ENCODE measurements at regions not wholly inside any gene's neighbourhood (a gene's known extent, or its start where the extent isn't known, plus 50 kb on each side); places are given as distances from the start of the nearest gene placed in this dataset.

GRCh38 chr1:25039229-25039628 is 109.2 kb upstream of the RUNX3 start:
- CTCF ChIA-PET, result interaction anchor here (0.7 to 9.1 kb wide), 9 partner anchors 9 to 190 kb away, joined by 4 to 164 read pairs (median 15); partner anchors contain the start of gene RUNX3
- POLR2A ChIA-PET, result no interaction called here
- DNase-seq (ENCODE audit: low read depth, low spot score), result no peak
- H3K4me3 ChIP-seq (ENCODE audit: low read depth, low read length), result no peak overlapping the region
- no peak for TF ChIP-seq CTCF (IDR thresholded peaks at IDR 0.05; ENCODE audit: insufficient read depth, low read length, missing control alignments)

- no peak for TF ChIP-seq CTCF (IDR thresholded peaks at IDR 0.05; ENCODE audit: insufficient read depth, low read length, missing control alignments)
- no peak overlapping the region for H3K4me3 ChIP-seq (ENCODE audit: low read depth, low read length)
- DNase-seq (ENCODE audit: low read depth, low spot score), result no peak
- ChIA-PET CTCF (interaction anchor here (0.7 to 9.1 kb wide), 20 partner anchors 10 to 196 kb away, joined by 3 to 164 read pairs (median 10); partner anchors contain the start of gene RUNX3), POLR2A (no interaction called here)
These were observed 108.6 kb upstream of the RUNX3 start for GRCh38 chr1:25038699-25039098.

- H3K4me3 ChIP-seq (ENCODE audit: low read depth, low read length), result no peak overlapping the region
- peak; percentile 64 for TF ChIP-seq CTCF (IDR thresholded peaks at IDR 0.05; ENCODE audit: insufficient read depth, low read length, missing control alignments)
- POLR2A ChIA-PET, result no interaction called here
- CTCF ChIA-PET, result interaction anchor here (0.5 to 9.1 kb wide), 57 partner anchors 11 to 349 kb away, joined by 3 to 164 read pairs (median 4); partner anchors contain the start of gene RUNX3
- no peak for DNase-seq (ENCODE audit: low read depth, low spot score)
These were observed 107.3 kb upstream of the RUNX3 start for GRCh38 chr1:25037174-25038074.

GRCh38 chr1:25036117-25036546 is 106.1 kb upstream of the RUNX3 start:
- no peak for DNase-seq (ENCODE audit: low read depth, low spot score)
- H3K4me3 ChIP-seq (ENCODE audit: low read depth, low read length), result no peak overlapping the region
- TF ChIP-seq CTCF (IDR thresholded peaks at IDR 0.05; ENCODE audit: insufficient read depth, low read length, missing control alignments), result no peak
- POLR2A ChIA-PET, result no interaction called here
- CTCF ChIA-PET, result interaction anchor here (0.6 to 9.1 kb wide), 30 partner anchors 10 to 529 kb away, joined by 3 to 164 read pairs (median 6); partner anchors contain the start of gene RUNX3

GRCh38 chr1:25035523-25036116 is 105.5 kb upstream of the RUNX3 start:
- no peak for TF ChIP-seq CTCF (IDR thresholded peaks at IDR 0.05; ENCODE audit: insufficient read depth, low read length, missing control alignments)
- H3K4me3 ChIP-seq (ENCODE audit: low read depth, low read length), result no peak overlapping the region
- CTCF ChIA-PET, result interaction anchor here (1.0 to 9.1 kb wide), 12 partner anchors 10 to 187 kb away, joined by 3 to 164 read pairs (median 6); partner anchors contain the start of gene RUNX3

More at GRCh38 chr1:25035523-25036116, 105.5 kb upstream of the RUNX3 start:
- POLR2A ChIA-PET, result no interaction called here
- no peak for DNase-seq (ENCODE audit: low read depth, low spot score)

Data from AG04449 (cell line).